Suprapubic skin (tissue), 3 donors: ENCODE measurements at regions not wholly inside any gene's neighbourhood (a gene's known extent, or its start where the extent isn't known, plus 50 kb on each side); places are given as distances from the start of the nearest gene placed in this dataset.

ENCODE experiments used
- CTCF ChIP-seq, 2 donors: fragments of 200-600 bp in 1 of 2; fragments of 450-650 bp in 1 of 2; sonication (generic) in 1 of 2; IDR thresholded peaks; one replicate each; pipeline ENCODE4 v1.5.1; 2016 to 2019; ENCODE audit warnings: antibody characterized with exemption in 2 of 2, mild to moderate bottlenecking in 1 of 2, moderate library complexity in 1 of 2
- POLR2AphosphoS5 ChIP-seq, 3 donors: sonication (generic); formaldehyde crosslinking; IDR thresholded peaks; one replicate each; pipeline ENCODE4 v1.6.1; 2017; ENCODE audit warnings: antibody characterized with exemption in 3 of 3

- TF ChIP-seq POLR2AphosphoS5 (IDR thresholded peaks at IDR 0.05), result no peak
- no peak for TF ChIP-seq CTCF (IDR thresholded peaks at IDR 0.05)
Observed at GRCh38 chr15:31495281-31495680, 168.6 kb downstream of the KLF13 start.
